ENCODE measurements at regions not wholly inside any gene's neighbourhood (a gene's known extent, or its start where the extent isn't known, plus 50 kb on each side); places are given as distances from the start of the nearest gene placed in this dataset.

DNA sequence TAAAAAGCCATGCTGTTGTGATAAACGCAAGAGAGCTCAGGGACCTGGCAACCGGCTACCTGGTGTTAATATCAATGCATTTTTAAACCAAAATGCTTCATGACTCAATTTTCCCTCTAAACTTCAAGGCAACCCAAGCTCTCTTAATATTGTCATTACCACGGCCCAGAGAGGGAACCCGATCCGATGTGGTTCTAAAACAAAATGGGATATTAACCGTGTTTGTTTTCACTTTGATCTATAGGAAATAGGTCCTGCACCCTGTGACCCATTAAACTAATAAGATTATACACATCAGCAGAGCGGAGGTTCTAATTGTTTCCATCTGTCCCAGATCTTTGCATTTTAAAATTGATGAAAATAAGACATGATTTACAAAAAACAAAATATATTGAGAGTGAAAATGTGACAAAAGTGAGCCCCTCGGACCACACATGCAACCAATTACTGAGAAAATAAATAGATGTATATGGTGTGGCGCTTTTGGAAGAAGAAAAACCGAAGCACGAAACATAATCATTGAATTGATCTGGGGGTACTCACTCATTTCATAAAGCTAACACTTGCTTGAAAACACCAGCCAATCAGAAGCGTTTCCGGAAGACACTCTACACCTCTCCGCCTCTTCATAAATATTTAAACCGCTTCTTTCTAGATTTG lies 290.3 kb upstream of the NFE2L3 start:
- TF ChIP-seq POLR2A (IDR thresholded peaks at IDR 0.05; ENCODE audit: low read length) (no peak), GATA1 (IDR thresholded peaks at IDR 0.05; ENCODE audit: low read depth, low read length) (no peak)

Data from erythroblast (primary cell).